Astrocyte of the spinal cord (primary cell): ENCODE measurements at regions not wholly inside any gene's neighbourhood (a gene's known extent, or its start where the extent isn't known, plus 50 kb on each side); places are given as distances from the start of the nearest gene placed in this dataset.

Experiments
- DNase-seq: peaks from one replicate; pipeline ENCODE4 v3.0.0; 2011; ENCODE audit warnings: low read depth, low spot score
- H3K4me3 ChIP-seq: 2 replicates; pipeline ENCODE4 v1.5.1; 2011; ENCODE audit warnings: low read depth, mild to moderate bottlenecking, low read length, moderate library complexity
- in situ Hi-C: cut with HindIII; loops from 2 replicates; pipeline ENCODE4 v1.10.0; 2017; ENCODE audit warnings: low sequenced_read_pairs
- TF ChIP-seq, protein P1 (sequence below): IDR thresholded peaks from 2 replicates; pipeline ENCODE4 v1.5.1; 2012; ENCODE audit warnings: low read depth, mild to moderate bottlenecking, low read length, inconsistent platforms

DNA sequence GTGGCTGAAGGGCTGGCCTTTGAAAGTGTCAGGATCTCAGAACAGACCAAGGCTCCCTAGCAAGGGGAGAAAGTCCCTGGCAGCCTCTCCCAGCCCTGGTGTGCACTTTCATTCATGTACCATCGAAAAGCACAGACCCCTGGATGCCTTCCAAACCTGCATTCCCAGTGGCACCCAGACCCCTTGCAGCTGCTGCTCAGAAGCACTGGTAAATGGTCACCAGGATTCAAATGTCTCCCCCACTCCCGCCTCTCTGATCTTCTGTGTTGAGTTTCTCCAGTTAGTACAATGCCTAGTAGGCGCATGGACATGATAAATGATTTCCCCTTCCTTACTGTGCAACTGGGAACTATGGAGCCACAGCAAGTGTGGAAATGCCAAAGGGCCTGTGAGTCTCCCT is 180.0 kb downstream of the GLI2 start:
- H3K4me3 ChIP-seq: no peak overlapping the region
- no peak for DNase-seq

DNA sequence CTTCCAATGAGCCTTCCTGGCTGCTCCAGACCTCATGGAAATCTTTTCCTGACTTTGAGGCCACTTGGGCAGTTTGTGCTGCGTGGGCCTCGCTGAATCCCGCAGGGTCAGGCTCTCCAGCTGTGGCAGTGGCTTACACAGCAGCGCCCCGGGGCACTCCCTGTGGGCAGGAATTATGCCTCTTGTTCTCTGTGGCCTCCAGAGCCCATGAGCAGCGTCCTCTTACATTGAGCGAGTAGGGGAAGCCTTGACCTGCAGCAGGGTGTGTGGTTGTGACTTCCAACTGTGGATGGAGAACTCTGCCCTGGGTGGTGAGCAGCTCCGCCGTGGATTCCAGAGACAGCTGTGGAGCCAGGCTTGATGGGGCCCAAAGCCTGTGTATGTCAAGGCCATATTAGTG is 180.8 kb downstream of the GLI2 start:
- in situ Hi-C loops: no loop called here
- no peak overlapping the region for H3K4me3 ChIP-seq
- TF ChIP-seq, protein P1, sequence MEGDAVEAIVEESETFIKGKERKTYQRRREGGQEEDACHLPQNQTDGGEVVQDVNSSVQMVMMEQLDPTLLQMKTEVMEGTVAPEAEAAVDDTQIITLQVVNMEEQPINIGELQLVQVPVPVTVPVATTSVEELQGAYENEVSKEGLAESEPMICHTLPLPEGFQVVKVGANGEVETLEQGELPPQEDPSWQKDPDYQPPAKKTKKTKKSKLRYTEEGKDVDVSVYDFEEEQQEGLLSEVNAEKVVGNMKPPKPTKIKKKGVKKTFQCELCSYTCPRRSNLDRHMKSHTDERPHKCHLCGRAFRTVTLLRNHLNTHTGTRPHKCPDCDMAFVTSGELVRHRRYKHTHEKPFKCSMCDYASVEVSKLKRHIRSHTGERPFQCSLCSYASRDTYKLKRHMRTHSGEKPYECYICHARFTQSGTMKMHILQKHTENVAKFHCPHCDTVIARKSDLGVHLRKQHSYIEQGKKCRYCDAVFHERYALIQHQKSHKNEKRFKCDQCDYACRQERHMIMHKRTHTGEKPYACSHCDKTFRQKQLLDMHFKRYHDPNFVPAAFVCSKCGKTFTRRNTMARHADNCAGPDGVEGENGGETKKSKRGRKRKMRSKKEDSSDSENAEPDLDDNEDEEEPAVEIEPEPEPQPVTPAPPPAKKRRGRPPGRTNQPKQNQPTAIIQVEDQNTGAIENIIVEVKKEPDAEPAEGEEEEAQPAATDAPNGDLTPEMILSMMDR: no peak
- DNase-seq: no peak

More for the DNA sequence above, 180.0 kb downstream of the GLI2 start:
- TF ChIP-seq, protein P1: no peak
- in situ Hi-C loops: no loop called here

DNA sequence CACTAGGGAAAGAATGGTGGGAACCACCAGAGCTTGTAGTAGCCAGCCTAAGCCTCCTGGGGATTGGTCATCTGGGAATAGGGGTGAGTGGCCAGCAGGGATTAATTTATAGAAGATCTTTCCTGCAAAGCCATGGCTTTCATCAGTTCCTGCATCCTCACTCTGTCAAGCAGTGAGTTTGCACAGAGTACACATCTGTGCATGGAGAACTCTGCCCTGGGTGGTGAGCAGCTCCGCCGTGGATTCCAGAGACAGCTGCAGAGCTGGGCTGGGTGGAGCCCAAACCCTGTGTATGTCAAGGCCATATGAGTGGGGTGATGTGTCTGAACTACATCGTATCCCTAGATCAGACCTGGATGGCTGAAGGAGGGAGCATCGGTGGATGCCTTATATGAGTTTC is 182.2 kb downstream of the GLI2 start:
- in situ Hi-C loops: no loop called here
- TF ChIP-seq, protein P1: no peak
- no peak overlapping the region for H3K4me3 ChIP-seq
- no peak for DNase-seq

DNA sequence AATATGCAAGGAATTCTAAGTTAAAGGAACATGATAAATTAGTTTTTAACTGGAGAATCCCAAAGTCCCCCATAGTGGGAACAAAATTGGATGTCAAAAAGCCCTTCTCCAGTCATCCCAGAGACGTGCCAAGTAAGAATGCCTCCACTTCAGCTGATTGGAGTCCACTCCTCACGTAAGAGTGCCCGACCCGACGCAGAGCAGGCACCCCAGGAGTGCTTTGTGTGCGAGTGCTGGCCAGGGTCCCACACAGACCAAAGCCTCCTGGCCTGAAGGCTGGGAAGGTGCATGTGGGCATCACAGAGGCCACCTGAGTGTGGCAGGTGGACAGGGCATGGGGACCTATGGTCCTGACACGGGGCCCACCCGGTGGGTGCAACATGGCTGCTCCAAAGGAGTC is 183.5 kb downstream of the GLI2 start:
- in situ Hi-C loops: no loop called here
- H3K4me3 ChIP-seq: no peak overlapping the region
- TF ChIP-seq, protein P1: no peak
- DNase-seq: no peak

DNA sequence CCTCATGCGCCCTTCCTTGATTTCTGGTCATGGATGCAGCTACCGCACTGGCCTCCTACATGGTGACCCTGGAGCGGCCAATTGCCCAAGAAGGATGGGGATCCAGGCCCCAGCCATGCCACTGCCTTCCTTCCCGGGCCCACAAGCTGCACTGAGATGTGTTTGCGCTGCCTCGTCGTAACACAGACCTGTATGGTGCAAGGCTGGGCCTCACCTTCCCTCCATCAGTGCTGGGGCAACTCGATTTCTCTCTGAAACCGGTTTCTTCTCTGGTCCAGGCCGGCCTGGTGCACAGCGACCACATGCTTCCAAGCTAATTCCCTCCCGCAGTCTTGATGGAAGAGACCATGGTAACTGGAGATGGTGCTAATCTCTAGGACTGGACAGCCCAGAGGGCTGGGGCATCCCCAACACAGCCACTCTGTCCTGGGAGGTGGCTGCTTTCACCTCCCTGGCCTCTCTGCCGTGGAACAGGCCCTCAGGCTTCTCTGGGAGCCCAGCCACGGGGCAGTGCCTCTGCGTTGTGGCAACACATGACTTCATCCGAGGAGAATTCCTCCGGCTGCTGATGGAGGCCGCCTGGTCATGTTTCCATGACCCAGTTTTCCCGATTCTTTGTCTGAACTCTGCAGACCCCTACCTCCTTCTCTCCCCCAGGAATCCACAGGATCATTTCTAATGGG is 184.2 kb downstream of the GLI2 start:
- TF ChIP-seq, protein P1: no peak
- DNase-seq: peak; percentile 76
- in situ Hi-C loops: no loop called here
- no peak overlapping the region for H3K4me3 ChIP-seq

DNA sequence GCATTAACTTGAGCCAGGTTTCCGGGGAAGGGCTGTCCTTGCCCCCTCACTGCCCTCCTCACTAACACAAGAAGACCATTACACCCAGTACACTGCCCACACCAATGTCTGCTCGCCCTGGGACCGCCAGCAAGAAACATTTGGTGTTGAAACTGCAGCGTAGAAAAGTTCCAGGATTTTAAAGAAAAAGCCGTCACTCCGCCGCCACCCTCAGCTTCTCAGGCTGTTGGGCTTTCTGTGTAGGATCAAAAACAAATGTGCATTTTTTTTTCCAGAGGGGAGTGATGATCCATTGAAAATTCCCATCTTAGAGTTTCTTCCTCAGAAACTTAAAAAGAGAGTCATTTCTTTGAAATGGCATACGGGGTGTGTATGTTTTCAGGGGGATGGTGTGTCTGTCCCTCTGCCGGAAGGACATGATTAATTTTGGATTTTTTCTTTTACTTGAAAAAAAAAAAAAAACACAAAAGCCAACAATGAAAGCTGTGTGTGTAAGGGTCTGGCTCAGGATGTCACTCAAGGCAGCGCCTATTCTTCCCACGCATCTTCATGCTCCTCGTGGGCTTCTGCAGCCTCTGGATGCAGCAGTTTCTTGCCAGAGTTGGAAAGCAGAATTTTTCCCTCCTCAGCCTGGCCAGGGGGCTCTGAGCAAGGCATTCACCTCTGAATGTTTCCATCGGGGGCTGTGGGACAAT is 184.9 kb downstream of the GLI2 start:
- TF ChIP-seq, protein P1: no peak
- no peak overlapping the region for H3K4me3 ChIP-seq
- no peak for DNase-seq
- in situ Hi-C loops: no loop called here
